ENCODE measurements at regions not wholly inside any gene's neighbourhood (a gene's known extent, or its start where the extent isn't known, plus 50 kb on each side); places are given as distances from the start of the nearest gene placed in this dataset.

GRCh38 chr9:104980039-104980654, 52.2 kb upstream of the ABCA1 start:
- DNase-seq (ENCODE audit: low read depth) = no peak
- TF ChIP-seq CTCF (IDR thresholded peaks at IDR 0.05; ENCODE audit: control insufficient read depth, extremely low read depth, insufficient read depth) = no peak
- no peak overlapping the region for H3K4me3 ChIP-seq (ENCODE audit: low read depth, low read length)

GRCh38 chr9:104981543-104982129, 53.7 kb upstream of the ABCA1 start:
- no peak for DNase-seq (ENCODE audit: low read depth)
- no peak overlapping the region for H3K4me3 ChIP-seq (ENCODE audit: low read depth, low read length)
- TF ChIP-seq CTCF (IDR thresholded peaks at IDR 0.05; ENCODE audit: control insufficient read depth, extremely low read depth, insufficient read depth) = no peak

GRCh38 chr9:104982543-104982942, 54.6 kb upstream of the ABCA1 start:
- TF ChIP-seq CTCF (IDR thresholded peaks at IDR 0.05; ENCODE audit: control insufficient read depth, extremely low read depth, insufficient read depth) = no peak
- DNase-seq (ENCODE audit: low read depth) = no peak
- no peak overlapping the region for H3K4me3 ChIP-seq (ENCODE audit: low read depth, low read length)

- no peak overlapping the region for H3K4me3 ChIP-seq (ENCODE audit: low read depth, low read length)
- TF ChIP-seq CTCF (IDR thresholded peaks at IDR 0.05; ENCODE audit: control insufficient read depth, extremely low read depth, insufficient read depth) = no peak
- DNase-seq (ENCODE audit: low read depth) = no peak
These were observed 55.5 kb upstream of the ABCA1 start for GRCh38 chr9:104983491-104983890.

GRCh38 chr9:104984121-104984520, 56.2 kb upstream of the ABCA1 start:
- TF ChIP-seq CTCF (IDR thresholded peaks at IDR 0.05; ENCODE audit: control insufficient read depth, extremely low read depth, insufficient read depth) = no peak
- DNase-seq (ENCODE audit: low read depth) = no peak
- H3K4me3 ChIP-seq (ENCODE audit: low read depth, low read length) = no peak overlapping the region

GRCh38 chr9:104984542-104984941, 56.6 kb upstream of the ABCA1 start:
- DNase-seq (ENCODE audit: low read depth) = no peak
- TF ChIP-seq CTCF (IDR thresholded peaks at IDR 0.05; ENCODE audit: control insufficient read depth, extremely low read depth, insufficient read depth) = no peak
- no peak overlapping the region for H3K4me3 ChIP-seq (ENCODE audit: low read depth, low read length)

GRCh38 chr9:104984948-104985347, 57.0 kb upstream of the ABCA1 start:
- DNase-seq (ENCODE audit: low read depth) = no peak
- no peak for TF ChIP-seq CTCF (IDR thresholded peaks at IDR 0.05; ENCODE audit: control insufficient read depth, extremely low read depth, insufficient read depth)
- no peak overlapping the region for H3K4me3 ChIP-seq (ENCODE audit: low read depth, low read length)

All from LNCaP clone FGC (cell line).